ENCODE measurements at regions not wholly inside any gene's neighbourhood (a gene's known extent, or its start where the extent isn't known, plus 50 kb on each side); places are given as distances from the start of the nearest gene placed in this dataset.
A peak's percentile ranks its signal among the peaks of the same experiment; 100 is the strongest.

DNA sequence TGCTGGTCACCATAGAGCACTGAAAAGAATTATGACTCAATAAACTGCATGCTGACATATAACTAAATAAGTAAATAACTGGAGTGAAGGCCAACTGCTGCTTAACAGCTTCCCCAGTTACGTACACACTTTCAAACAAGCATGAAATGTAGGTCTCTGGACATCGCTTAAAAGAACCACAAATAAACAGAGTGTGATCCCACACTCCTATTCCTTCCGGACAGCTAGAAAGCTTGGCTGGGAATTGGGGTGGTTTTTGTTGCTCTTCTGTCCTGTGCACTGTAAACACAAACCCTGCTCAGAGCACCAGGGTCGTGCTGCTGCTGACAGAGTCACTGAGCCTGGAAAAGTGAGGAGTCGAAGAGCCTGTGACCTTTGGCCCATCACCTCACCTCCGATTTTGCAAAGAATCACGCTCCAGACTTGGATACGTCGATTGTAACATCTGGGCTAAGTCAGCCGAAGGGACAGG, 162.7 kb upstream of the NT5C1B start:
- no peak overlapping the region for H3K4me3 ChIP-seq (ENCODE audit: low read depth, low read length)
- no peak for DNase-seq (ENCODE audit: low read depth)
- in situ Hi-C loops (cut with HindIII; ENCODE audit: low sequenced_read_pairs), result no loop called here
- TF ChIP-seq CTCF (IDR thresholded peaks at IDR 0.05; ENCODE audit: low read depth, low read length, missing control alignments), result no peak

GRCh38 chr2:18750672-18751554, 161.5 kb upstream of the NT5C1B start:
- in situ Hi-C loops (cut with HindIII; ENCODE audit: low sequenced_read_pairs), result no loop called here
- no peak overlapping the region for H3K4me3 ChIP-seq (ENCODE audit: low read depth, low read length)
- DNase-seq (ENCODE audit: low read depth), result no peak
- no peak for TF ChIP-seq CTCF (IDR thresholded peaks at IDR 0.05; ENCODE audit: low read depth, low read length, missing control alignments)

DNA sequence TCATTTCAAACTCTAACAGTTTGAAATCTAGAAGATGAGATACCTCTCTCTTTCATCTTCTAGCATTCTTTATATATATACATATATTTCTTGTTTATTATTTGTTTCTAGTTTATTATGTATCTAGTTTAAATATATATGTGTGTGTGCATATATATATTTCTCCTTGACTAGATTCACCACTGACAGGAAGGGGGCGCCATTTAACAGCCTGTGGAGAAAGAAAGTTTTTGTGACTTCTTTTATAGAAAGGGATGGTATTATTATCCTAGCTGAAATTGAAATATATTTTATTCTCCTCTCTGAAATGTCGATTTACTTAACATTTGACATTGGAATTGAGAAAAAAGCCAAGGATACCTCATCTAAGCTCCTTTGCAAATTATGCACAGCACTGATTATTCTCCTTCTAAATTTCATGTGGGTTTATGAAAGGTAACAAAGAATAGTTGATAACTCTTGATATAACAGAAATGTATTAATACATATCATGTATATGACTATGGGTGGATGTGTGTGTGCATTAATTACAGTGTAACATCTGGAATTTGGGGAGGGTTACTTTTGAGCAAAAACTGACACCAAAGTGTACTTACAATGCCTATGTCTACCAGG, 160.7 kb upstream of the NT5C1B start:
- H3K4me3 ChIP-seq (ENCODE audit: low read depth, low read length), result no peak overlapping the region
- in situ Hi-C loops (cut with HindIII; ENCODE audit: low sequenced_read_pairs), result loop anchor here (25.0 kb wide), 2 partner anchors 238 to 612 kb away; partner anchors contain the start of gene OSR1
- peak; percentile 64 for DNase-seq (ENCODE audit: low read depth)
- TF ChIP-seq CTCF (IDR thresholded peaks at IDR 0.05; ENCODE audit: low read depth, low read length, missing control alignments), result peak; percentile 70

DNA sequence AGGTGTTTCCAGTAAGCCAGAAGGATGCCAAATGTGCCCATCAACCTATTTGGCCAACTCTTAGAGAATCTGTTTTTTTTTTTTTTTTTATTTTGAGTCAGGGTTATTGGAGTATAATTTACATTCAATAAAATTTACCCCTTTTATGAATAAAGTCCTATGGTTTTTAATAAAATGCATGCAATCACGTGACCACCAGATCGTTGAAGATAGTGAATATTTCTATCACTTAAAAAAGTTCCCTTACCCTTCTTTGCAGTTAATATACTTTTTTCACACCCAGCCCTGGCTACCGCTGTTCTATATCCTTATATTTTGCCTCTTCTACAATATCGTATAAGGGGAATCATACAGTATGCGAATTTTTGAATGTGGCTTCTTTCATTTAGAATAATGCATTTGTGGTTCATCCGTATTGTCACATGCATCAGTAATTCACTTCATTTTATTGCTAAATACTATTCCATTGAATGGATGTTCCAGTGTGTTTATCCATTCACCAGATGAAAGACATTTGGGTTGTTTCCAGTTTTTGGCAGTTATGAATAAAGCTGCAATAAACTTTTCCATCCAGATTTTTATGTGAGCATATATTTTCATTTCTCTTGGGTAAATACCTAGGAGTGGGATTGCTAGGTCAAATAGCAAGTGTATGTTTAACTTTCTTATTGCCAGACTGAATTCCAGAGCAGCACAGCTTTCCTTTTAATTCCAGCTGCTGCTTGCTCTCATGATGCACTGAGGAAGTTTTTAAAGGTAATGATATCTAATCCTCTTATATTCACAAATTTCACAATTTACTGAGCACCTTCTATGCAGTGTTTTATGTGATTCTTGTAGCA, 156.3 kb upstream of the NT5C1B start:
- in situ Hi-C loops (cut with HindIII; ENCODE audit: low sequenced_read_pairs), result loop anchor here (25.0 kb wide), 2 partner anchors 233 to 617 kb away; partner anchors contain the start of gene OSR1
- DNase-seq (ENCODE audit: low read depth), result no peak
- TF ChIP-seq CTCF (IDR thresholded peaks at IDR 0.05; ENCODE audit: low read depth, low read length, missing control alignments), result no peak
- no peak overlapping the region for H3K4me3 ChIP-seq (ENCODE audit: low read depth, low read length)

DNA sequence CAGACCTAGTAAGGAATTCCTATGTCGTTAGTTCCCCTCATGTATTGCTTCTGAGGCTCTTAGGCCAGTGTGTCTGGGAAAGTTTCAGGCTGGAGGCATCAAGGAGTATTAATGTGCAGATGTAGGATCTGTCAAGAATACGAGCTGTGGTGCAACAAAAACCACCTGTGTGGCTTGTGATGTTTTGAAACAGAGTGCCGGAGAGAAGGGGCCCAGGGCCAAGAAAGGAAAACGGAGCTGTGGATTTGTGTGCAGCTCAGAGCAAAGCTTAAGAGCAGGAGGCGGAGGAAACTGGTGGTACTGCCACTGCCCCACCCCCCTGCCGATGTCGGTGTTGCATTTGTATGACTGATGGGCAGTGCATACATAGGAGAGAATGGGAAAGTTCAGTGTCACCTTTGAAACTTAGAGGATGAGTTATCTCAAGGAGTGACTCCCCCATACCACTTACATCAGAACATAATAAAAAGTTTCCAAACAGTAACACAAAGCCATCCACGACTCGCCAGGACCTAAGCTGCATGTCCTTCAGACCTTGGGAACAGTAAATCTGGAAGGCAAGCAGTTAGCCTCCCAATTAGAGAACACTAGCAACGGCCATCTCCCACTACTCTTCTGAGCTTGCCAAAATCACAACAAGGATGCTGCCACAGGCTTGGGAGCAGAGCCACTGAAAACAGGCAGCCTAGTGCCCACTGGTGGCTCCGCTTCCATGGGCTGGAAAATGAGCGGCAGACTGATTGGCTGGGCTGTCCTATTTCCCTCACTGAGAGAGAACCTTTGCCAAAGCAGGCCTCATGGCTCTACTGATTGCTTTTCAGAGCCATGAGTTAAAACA, 152.7 kb upstream of the NT5C1B start:
- TF ChIP-seq CTCF (IDR thresholded peaks at IDR 0.05; ENCODE audit: low read depth, low read length, missing control alignments), result peak; percentile 25
- DNase-seq (ENCODE audit: low read depth), result no peak
- in situ Hi-C loops (cut with HindIII; ENCODE audit: low sequenced_read_pairs), result loop anchor here (25.0 kb wide), 2 partner anchors 230 to 620 kb away; partner anchors contain the start of gene OSR1
- H3K4me3 ChIP-seq (ENCODE audit: low read depth, low read length), result no peak overlapping the region

Measured in astrocyte of the cerebellum (primary cell).